HG02981 (cell line): ENCODE measurements at regions not wholly inside any gene's neighbourhood (a gene's known extent, or its start where the extent isn't known, plus 50 kb on each side); places are given as distances from the start of the nearest gene placed in this dataset.
"Not testable (repeated sequence)": the region's sequence is repeated elsewhere in the genome, so short reads cannot be mapped to it uniquely, and the experiment has no call there.

ENCODE experiments used
- ATAC-seq: cut with Tn5 transposase; IDR thresholded peaks from one replicate; pipeline ENCODE4 v1.9.1; 2021; ENCODE audit warnings: mild to moderate bottlenecking, moderate library complexity; ENCODE audit not compliant: unreplicated experiment

- no peak for ATAC-seq
These were observed 163.2 kb upstream of the SPRED2 start for GRCh38 chr2:65595630-65596029.

- ATAC-seq, result no peak
These were observed 161.8 kb upstream of the SPRED2 start for GRCh38 chr2:65594150-65594549.

- ATAC-seq, result no peak
These were observed 157.3 kb upstream of the SPRED2 start for GRCh38 chr2:65589667-65590066.

GRCh38 chr2:65587779-65588178 is 155.4 kb upstream of the SPRED2 start:
- ATAC-seq, result no peak

- ATAC-seq, result no peak
These were observed 154.1 kb upstream of the SPRED2 start for GRCh38 chr2:65586516-65586915.

- no peak for ATAC-seq
These were observed 150.7 kb upstream of the SPRED2 start for GRCh38 chr2:65583061-65583460.

- no peak for ATAC-seq
These were observed 150.0 kb upstream of the SPRED2 start for GRCh38 chr2:65582364-65582763.

GRCh38 chr2:65580824-65581223 is 148.4 kb upstream of the SPRED2 start:
- ATAC-seq, result no peak

GRCh38 chr2:65579506-65580235 is 147.3 kb upstream of the SPRED2 start:
- no peak for ATAC-seq

- no peak for ATAC-seq
These were observed 145.3 kb upstream of the SPRED2 start for GRCh38 chr2:65577654-65578053.

- no peak for ATAC-seq
These were observed 144.6 kb upstream of the SPRED2 start for GRCh38 chr2:65576861-65577601.

GRCh38 chr2:65576278-65576677 is 143.9 kb upstream of the SPRED2 start:
- ATAC-seq, result no peak

- ATAC-seq, result no peak
These were observed 142.6 kb upstream of the SPRED2 start for GRCh38 chr2:65574993-65575392.

- not testable (repeated sequence) for ATAC-seq
These were observed 136.4 kb upstream of the SPRED2 start for GRCh38 chr2:65568656-65569440.

GRCh38 chr2:65566617-65567016 is 134.2 kb upstream of the SPRED2 start:
- no peak for ATAC-seq

- ATAC-seq, result no peak
These were observed 133.3 kb upstream of the SPRED2 start for GRCh38 chr2:65565681-65566080.

- no peak for ATAC-seq
These were observed 131.9 kb upstream of the SPRED2 start for GRCh38 chr2:65564299-65564698.

- no peak for ATAC-seq
These were observed 130.5 kb upstream of the SPRED2 start for GRCh38 chr2:65562890-65563289.

- ATAC-seq, result no peak
These were observed 126.3 kb upstream of the SPRED2 start for GRCh38 chr2:65558743-65559142.

GRCh38 chr2:65557616-65558573 is 125.5 kb upstream of the SPRED2 start:
- ATAC-seq, result no peak
